ENCODE measurements at regions not wholly inside any gene's neighbourhood (a gene's known extent, or its start where the extent isn't known, plus 50 kb on each side); places are given as distances from the start of the nearest gene placed in this dataset.

GRCh38 chr9:61634192-61634591, 444.4 kb downstream of the SPATA31A7 start:
- CTCF ChIA-PET (ENCODE audit: partially characterized antibody): no interaction called here
- Histone ChIP-seq H4K20me1 (replicated peaks in 1 of 2; ENCODE audit: control insufficient read depth in 1 of 2, insufficient read depth in 2 of 2, low read length in 2 of 2) (no peaks in the 10 kb centered on the region), H3K36me3 (ENCODE audit: control insufficient read depth in 2 of 4, insufficient read depth in 4 of 4, low read length in 3 of 4) (no peaks in the 10 kb centered on the region), H2BK12ac (ENCODE audit: low read depth, low read length) (no peak overlapping the region), H3K9ac (replicated peaks in 1 of 4; ENCODE audit: extremely low read depth in 1 of 4, low read depth in 3 of 4, low read length in 3 of 4) (no peak overlapping the region), H3K4me1 (replicated peaks in 1 of 4; ENCODE audit: control insufficient read depth in 3 of 4, insufficient read depth in 4 of 4, low read length in 3 of 4) (no peaks in the 10 kb centered on the region), H4K5ac (ENCODE audit: insufficient read length, low read depth, low read length) (no peak overlapping the region), H3K4me3 (ENCODE audit: extremely low read depth in 1 of 4, insufficient read depth in 2 of 4, low read depth in 3 of 4, low read length in 4 of 4) (no peak overlapping the region), H2AFZ (ENCODE audit: low read length) (no peak overlapping the region), H4K91ac (replicated peaks; ENCODE audit: insufficient read length, low read length) (no peak overlapping the region), H3K79me1 (ENCODE audit: low read depth, low read length) (no peaks in the 10 kb centered on the region), H3K4me2 (ENCODE audit: insufficient read depth in 1 of 2, low read depth in 2 of 2, low read length in 2 of 2) (no peak overlapping the region), H3K23ac (ENCODE audit: insufficient read length) (no peak overlapping the region), H3K56ac (replicated peaks; ENCODE audit: insufficient read length, low read depth, low read length) (no peak overlapping the region), H4K8ac (ENCODE audit: extremely low read depth, insufficient read depth, low read length) (no peak overlapping the region), H2BK15ac (ENCODE audit: low read length) (no peak overlapping the region), H3K9me3 (ENCODE audit: insufficient read depth in 2 of 2, low read depth in 1 of 2, low read length in 1 of 2) (peaks cover 0 to 15% of the 10 kb centered on the region in 2 experiments; a peak in 1 of 4 replicates), H3K27me3 (replicated peaks in 1 of 4; ENCODE audit: control insufficient read depth in 3 of 4, extremely low read depth in 1 of 4, insufficient read depth in 3 of 4, low read length in 3 of 4) (no peaks in the 10 kb centered on the region), H3K18ac (ENCODE audit: extremely low read depth, low read length) (no peak overlapping the region), H3K27ac (ENCODE audit: low read depth, low read length) (no peak overlapping the region), H2AK5ac (ENCODE audit: low read depth, low read length) (no peak overlapping the region), H2BK5ac (ENCODE audit: low read depth, low read length) (no peak overlapping the region), H2BK20ac (ENCODE audit: low read length) (no peak overlapping the region), H3K23me2 (ENCODE audit: low read depth, low read length) (no peaks in the 10 kb centered on the region), H3K79me2 (ENCODE audit: control insufficient read depth in 1 of 2, insufficient read depth in 2 of 2, low read length in 2 of 2) (no peaks in the 10 kb centered on the region), H2BK120ac (replicated peaks; ENCODE audit: low read depth, low read length) (no peak overlapping the region), H3K4ac (replicated peaks; ENCODE audit: insufficient read length, low read depth, low read length) (no peak overlapping the region), H3K14ac (ENCODE audit: insufficient read length) (no peak overlapping the region)
- FAIRE-seq (no peak), DNase-seq (ENCODE audit: low read depth in 1 of 2, low spot score in 2 of 2) (no peak)
- POLR2A ChIA-PET (ENCODE audit: partially characterized antibody): no interaction called here
- 80% methylated on average over 1 of the region's 19 CpGs; no CpG with 5 or more reads in 1 of the 2 experiments for WGBS, 2 experiments (ENCODE audit: extremely low coverage in 1 of 2, insufficient coverage in 1 of 2, insufficient read length in 1 of 2, insufficient replicate concordance in 2 of 2, low coverage in 1 of 2, low lambda C conversion rate in 2 of 2, missing lambda C conversion rate in 1 of 2)
- TF ChIP-seq EGR1 (IDR thresholded peaks at IDR 0.05; ENCODE audit: borderline replicate concordance, low read depth, low read length): no peak
- TF ChIP-seq NRF1 (IDR thresholded peaks at IDR 0.05; ENCODE audit: low read depth, low read length): no peak
- no peak for TF ChIP-seq NANOG (IDR thresholded peaks at IDR 0.05; ENCODE audit: insufficient read depth, low read depth, low read length, poor library complexity, severe bottlenecking)
- no peak for TF ChIP-seq TCF12 (IDR thresholded peaks at IDR 0.05; ENCODE audit: low read depth, low read length)
- no peak for TF ChIP-seq SUZ12 (IDR thresholded peaks at IDR 0.05; ENCODE audit: low read length)
- no peak for TF ChIP-seq YY1 (IDR thresholded peaks at IDR 0.05; ENCODE audit: low read depth, low read length)
- TF ChIP-seq MAFK (IDR thresholded peaks at IDR 0.05; ENCODE audit: low read depth, low read length): no peak
- no peak for TF ChIP-seq KDM4A (IDR thresholded peaks at IDR 0.05; ENCODE audit: low read depth, low read length, severe bottlenecking)
- TF ChIP-seq RNF2 (IDR thresholded peaks at IDR 0.05; ENCODE audit: borderline replicate concordance, low read depth, low read length, missing control alignments, poor library complexity, severe bottlenecking): no peak
- no peak for TF ChIP-seq PHF8 (conservative IDR thresholded peaks at IDR 0.05; ENCODE audit: low read depth, low read length)
- TF ChIP-seq CEBPB (IDR thresholded peaks at IDR 0.05; ENCODE audit: low read depth, low read length): no peak
- no peak for TF ChIP-seq RBBP5 (IDR thresholded peaks at IDR 0.05; ENCODE audit: borderline replicate concordance, low read depth, low read length)
- TF ChIP-seq SP2 (IDR thresholded peaks at IDR 0.05; ENCODE audit: low read length): no peak
- no peak for TF ChIP-seq SP4 (IDR thresholded peaks at IDR 0.05; ENCODE audit: low read length)
- TF ChIP-seq CHD2 (IDR thresholded peaks at IDR 0.05; ENCODE audit: low read length): no peak
- TF ChIP-seq TEAD4 (IDR thresholded peaks at IDR 0.05; ENCODE audit: low read depth, low read length): no peak
- TF ChIP-seq SRF (IDR thresholded peaks at IDR 0.05; ENCODE audit: low read depth, low read length): no peak

Data from H1 (cell line).